Activated T-cell treated with anti-CD3 and anti-CD28 coated beads for 4 hours (primary cell): ENCODE measurements at regions not wholly inside any gene's neighbourhood (a gene's known extent, or its start where the extent isn't known, plus 50 kb on each side); places are given as distances from the start of the nearest gene placed in this dataset.

Experiments
- DNase-seq: peaks from one replicate; pipeline ENCODE4 v3.0.0-alpha.2; 2020

DNA sequence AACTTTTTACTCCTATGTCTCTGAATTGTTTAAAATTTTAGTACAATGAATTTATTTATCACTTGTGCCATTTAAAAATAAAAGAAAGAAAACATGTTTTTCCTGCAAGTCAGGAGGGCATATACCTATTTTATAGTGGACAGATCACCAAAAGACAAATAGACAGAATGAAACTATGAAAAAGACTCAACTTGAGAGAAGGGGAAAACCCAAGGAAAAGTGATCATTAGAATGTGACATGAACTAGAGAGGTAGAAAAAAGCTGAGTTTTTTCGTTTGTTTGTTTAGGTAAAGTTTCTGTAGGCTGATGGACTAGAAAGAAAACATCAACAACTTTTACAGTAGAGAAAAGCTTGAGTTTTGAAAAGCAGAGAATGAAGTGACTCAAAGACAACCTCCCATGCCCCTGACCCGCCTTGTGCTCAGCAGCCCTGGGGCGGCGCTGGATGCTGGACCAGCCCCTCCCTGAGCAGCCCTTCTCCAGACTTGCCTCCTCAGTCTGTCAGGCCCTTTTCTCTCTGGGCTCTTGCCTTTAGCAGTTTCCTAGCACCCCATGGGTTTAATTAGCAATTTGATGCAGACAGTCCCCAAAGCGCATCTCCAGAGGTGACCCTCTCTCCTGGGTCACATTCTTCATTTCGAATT is 95.1 kb upstream of the ARID2 start:
- no peak for DNase-seq

DNA sequence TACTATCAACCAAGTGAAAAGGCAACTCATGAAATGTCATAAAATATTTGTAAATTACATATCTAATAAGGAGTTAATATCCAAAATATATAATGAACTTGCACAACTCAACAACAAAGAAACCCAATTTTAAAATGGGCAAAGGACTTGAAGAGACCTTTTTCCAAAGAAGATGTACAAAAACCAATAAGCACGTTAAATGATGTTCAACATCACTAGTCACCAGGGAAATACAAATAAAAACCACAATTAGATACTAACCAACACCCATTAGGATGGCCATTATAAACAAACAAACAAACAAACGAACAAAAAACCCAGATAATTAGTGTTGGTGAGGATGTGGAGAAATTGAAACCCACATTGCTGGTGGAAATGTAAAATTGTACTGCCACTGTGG is 92.3 kb upstream of the ARID2 start:
- no peak for DNase-seq

DNA sequence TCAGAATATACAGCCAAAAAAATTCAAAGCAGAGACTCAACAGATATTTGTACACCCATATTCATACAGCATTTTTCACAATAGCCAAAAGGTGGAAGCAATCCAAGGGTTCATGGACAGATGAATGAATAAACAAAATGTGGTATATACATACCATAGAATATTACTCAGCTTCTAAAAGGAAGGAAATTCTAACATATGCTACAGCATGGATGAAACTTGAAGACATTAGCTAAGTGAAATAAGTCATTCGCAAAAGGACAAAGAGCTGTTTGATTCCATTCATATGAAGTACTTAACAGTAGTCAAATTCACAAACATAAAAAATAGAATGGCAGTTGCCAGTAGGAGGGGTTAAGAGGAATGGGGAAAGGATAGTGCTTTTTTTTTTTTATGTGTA is 91.8 kb upstream of the ARID2 start:
- DNase-seq = no peak

DNA sequence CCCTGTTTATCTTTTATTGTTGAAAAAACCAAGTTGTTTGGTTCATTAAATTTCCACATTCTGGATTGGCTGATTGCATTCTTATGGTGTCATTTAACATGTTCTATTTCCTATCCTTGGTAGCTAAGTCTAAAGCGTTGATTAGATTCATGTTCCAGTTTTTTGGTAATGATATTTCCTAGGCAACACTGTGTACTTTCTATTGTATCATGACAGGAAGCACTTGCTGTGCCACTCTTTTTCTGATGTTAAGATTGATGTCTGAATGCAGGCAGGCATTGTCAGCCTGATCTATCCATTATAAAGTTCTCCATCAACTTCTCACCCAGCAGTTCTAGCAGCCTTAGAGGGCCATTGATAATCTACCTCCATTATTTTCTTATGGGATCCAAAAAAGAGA is 91.1 kb upstream of the ARID2 start:
- no peak for DNase-seq

DNA sequence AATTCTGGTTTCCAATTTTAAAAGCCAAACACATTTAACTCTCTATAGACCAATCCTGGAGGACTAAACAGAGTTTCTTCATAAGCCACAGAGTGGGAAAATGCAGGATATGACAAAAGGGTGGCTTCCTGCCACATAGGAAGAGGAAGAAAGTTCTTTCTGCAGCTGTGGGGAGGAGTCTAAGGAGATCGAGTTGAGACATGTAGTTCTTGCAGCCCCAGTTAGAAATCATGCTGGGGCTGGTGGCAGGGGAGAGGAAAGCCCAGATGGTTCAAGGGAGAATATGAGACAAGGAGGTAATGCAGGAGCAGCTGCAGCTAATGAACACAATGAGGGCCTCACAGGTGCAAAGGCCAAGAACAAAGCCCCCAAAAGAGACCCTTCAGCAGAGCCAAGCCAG is 85.0 kb upstream of the ARID2 start:
- DNase-seq = no peak

DNA sequence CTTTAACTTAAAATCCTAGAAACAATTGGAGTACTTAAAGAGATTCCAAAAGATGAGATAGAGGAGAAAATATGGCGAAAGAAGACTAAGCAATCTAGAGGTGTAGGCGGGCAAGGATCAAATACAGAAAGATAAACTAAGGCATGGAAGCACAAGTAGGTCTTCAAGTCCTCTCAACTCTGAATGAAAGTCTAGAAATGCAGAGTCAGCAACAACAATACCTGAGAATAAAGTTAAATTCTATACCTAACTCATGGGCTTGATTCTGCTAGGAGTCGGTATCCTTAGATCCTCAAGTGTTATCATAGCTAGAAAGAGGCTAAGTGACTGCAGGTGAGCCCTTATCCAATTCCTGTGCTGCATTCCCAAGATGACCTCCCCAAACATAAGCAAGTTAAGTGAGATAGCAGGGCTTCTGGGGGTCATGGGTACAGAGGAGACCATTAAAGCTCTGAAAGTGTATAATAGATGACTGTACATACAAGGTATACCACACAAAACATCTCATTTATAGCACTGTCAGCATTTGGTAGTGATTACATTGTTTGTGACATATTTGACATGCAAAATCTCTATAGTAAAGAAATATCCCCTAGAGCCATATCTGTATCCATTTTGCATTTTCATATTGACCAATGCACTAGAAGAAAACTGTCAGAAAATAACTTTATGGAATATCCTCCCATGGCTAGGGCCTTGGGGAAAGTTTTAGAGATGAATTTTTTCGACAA is 82.5 kb upstream of the ARID2 start:
- no peak for DNase-seq

DNA sequence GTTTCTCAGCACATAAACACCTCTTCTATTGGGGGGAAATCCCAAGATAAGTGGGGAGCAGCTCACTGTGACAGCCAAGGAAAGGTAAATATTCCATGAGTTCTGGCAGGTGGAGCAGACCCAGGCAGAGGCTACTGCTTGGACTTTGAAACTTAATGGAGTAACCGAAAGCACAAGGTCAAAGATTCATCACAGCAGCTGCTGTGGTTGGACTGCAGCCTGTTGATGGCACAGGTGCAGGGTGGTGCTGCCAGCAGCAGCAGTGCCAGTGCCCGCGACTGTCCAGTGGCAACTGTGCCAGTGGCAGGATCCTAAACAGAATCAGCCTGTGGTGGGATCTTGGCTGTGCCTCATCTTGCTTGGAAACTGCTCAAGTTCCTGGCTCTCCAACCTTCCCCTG is 81.4 kb upstream of the ARID2 start:
- DNase-seq = no peak

DNA sequence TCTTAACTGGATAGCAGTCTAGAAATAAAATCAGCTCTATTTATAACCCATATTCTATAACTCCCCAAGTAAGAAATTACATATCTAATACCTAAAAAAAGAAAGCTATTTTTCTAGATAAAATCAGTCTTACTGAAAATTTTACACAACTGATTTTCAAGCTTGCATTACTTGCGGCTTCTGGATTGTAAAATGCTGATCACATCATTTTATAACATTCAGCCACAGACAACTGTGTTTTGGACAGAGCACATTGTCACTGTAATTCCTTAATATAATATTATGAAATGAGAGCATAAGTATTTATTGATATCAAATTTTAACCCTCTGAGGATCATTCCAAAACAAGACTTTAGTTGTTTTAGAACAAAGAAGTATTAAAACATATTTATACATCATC is 78.5 kb upstream of the ARID2 start:
- DNase-seq = no peak

DNA sequence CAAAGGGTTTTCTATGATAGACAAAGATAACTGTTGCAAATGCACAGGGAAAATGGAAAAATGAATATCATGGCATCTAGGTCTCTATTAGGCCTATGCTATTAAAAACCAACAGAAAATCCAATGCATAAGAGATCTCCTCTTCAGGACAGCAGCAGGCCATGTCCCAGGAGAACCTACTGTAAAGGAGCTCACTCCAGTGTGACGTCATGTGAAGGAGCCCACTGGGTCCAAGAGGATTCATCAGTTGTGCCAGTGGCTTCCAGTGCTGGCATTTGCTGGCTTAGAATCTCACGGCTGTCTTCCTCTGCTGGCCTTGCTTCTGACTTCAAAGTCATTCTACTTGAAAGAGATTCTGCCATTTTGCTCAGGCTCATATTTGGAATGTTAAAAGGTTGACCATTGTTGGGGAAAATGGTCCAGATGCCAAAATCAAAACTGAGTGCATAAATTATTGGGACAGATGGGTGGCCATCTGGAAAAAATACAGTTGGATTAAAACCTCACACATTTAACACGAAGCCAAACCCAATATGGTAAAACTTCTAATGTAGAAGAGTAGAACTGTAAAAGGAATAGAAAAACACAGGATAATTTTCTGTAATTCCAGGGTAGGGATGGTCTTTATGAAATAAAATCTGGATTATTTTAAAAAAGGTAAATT is 75.4 kb upstream of the ARID2 start:
- no peak for DNase-seq

DNA sequence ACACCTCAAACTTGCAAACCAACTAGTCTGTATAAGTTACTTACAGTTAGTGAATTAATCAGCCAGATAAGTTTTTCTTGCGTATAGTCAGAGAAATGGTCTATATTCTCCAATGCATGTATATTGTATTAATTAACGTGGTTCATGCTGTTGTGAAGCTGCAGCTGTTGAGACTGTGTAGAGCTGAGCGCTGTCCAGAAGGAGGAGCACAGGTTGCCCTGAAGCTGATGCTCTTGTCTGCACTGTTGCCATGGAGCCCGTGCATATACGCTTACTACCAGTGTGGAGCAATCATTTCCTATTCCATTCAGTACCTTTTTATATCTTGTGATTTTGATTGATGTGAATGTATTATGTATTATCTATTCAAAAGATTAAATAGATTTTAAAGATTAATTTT is 74.3 kb upstream of the ARID2 start:
- peak; percentile 27 for DNase-seq

DNA sequence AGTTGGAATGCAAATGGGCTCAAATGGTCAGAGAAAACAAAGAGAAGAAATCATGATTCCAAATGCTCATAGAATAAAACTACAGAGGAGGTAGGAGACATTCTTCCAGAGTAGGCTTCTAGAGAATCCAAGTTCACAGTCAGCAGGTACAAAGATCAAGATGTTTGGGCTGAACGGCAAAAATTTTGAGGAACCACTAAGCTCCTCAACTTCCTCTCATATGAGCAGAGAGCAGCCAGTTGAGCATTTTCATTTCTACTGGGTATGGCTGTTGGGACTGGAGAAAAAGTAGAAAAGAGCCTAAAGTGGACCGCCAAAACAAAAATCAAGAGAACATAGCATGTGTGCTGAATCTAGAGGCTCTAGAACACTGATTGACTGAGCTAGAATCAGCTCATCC is 73.8 kb upstream of the ARID2 start:
- DNase-seq = no peak

DNA sequence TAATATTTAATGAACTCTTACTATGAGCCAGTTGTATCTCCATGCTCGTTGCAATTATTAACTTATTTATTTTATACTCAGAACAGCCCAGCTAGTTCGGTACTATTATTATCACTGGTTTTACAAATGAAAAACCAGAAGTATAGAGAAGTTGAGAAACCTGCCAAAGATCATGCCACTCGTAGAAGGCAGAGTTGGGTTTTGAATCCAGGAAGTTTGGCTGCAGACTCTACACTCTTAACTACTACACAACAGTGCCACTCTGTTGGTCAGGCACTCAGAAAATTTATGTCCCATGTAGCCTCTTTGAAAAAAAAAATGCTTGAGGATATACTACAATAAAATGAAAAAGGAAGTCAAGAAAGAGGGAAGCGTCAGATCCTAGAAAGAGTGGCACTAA is 71.5 kb upstream of the ARID2 start:
- no peak for DNase-seq

DNA sequence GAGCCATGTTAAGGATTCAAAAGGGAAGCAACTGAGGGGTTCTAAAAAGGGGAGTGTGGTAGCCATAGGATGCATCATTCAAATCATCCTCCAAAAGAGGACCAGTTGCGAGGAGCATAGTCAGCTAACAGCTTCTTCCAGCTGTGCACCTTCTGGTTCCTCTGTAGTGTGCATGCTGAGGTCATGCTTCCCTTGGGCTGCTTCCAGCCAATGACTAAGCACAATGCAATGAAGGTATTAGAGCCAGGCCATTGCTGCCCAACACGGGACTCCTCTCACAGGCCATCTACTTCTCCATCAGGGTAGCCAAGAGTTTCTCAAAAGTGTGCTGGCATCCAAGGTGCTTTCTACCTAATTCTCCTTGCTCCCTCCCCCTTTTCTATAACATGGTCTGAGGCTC is 69.2 kb upstream of the ARID2 start:
- DNase-seq = no peak

DNA sequence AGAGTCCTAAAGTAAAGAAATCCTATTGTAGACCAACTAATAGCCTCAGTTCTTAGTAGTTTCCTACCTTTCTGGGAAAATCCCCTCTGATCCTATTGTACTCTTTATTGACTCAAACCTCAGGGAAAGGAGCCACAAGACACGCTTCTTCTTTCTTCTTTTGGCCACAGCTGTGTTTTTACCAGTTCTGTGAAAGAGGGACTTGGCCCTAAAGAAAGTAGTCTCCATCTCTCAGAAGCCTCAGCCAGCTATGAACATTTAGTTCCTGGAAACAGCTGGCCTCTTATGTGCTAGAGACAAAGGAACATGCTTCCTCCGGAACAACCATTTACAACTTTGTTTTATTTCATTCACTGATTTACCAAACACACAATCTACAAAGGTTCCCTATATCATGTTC is 66.1 kb upstream of the ARID2 start:
- no peak for DNase-seq

DNA sequence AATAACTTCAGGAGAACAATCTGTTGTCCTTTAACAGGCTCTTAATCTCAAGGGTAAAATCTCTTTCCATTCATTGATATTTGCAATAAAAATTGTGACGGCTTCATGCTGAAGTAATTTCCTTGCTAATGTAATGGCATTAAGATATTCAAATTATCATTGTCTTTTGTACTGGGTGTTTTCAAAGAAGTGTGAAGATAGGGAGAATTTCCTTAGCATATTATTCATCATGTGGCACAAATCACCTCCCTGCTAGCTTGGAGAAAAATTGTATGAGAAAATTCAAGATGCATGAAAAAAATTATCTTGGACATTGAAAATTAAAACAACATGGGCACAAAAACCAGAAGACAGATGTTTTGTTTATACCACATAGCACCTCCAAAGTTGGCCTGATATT is 63.6 kb upstream of the ARID2 start:
- DNase-seq = no peak

DNA sequence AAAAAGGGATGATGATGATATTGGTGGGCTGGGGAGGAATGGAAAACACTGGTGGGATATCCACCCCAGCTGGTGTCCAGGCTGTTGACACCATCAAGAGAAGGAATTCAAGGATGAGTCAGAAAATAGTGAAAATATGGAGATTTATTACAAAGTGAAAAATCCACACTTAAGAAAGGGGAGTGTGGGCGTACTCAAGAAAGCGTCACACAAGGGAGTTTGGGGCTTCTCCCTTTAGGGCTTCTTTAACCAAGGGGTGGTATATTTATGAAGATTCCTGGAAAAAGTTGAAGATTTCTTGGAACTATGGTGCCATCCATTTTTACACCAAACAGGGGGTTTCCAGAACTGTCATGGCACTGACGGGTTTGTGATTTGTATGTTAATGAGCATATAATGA is 63.1 kb upstream of the ARID2 start:
- no peak for DNase-seq

DNA sequence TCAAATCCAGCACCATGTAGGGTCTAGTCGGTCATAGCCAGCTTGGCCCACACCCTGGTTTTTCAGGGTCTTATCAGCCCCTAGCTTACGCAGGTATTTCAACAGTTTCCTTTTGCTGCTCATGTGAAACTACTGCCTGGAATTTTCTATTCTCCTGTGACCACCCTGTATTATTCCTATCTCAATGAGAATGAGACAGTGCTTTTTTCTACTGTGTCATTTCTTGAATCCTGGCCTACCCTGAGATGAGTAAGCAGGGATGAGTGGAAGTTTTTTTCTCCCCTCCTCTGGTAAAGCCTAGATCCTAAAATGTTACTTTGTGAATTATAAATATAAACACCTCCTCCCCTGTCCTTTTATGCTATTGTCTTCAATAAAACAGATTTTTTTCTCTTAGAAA is 62.7 kb upstream of the ARID2 start:
- no peak for DNase-seq

DNA sequence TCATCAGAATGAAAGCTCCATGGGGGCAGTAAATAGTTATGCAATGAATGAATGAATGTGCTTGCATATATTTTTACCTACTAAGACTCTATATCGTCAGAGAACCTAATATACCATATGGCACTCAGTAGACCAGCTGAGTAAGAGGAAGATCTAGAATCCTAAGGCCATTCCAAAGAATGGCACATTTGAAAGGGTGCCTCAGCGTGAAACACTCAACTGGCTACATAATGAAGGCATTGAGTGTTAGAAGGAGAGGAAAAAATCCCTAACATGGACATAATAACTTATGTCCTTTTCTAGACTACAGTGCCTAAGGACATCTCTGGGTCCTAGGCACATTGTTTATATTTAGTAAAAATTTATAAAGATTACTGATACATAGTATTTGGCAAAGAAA is 61.7 kb upstream of the ARID2 start:
- DNase-seq = no peak

DNA sequence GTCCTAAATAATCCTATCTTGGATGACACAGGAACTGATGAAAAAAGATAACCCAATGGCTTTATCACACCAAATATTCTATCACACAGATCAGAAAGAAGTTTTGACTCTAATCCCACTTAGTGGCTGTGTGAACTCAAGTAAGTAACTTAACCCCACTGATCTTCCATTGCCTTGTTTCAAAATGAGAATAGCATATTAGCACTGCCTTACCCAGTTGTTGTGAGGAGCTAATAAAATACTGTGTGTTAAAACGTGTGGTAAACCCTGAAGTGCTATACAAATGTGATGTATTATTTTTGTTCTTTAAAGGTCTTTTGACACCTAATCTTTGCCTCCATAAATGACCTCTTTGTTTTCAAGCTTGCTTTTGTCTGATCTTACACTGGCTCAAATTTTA is 60.9 kb upstream of the ARID2 start:
- no peak for DNase-seq

DNA sequence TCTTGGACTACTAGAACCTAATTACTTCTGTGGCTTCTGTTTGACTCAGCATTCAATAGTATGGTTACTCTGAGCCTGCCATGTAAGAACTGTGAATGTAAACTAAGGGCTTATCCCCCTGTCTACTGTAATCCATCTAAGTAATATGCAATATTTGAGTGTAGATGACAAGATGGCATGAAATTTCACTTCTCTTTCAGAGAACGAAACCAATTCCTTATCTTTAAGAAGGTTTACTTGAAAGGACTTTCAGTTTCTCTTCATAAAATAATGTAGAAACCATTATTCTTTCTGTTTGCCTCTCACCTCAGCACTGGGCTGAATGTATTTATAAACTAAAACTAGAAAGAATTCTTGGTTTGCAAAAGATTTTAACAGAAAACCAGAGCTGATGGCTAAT is 60.4 kb upstream of the ARID2 start:
- DNase-seq = no peak

DNA sequence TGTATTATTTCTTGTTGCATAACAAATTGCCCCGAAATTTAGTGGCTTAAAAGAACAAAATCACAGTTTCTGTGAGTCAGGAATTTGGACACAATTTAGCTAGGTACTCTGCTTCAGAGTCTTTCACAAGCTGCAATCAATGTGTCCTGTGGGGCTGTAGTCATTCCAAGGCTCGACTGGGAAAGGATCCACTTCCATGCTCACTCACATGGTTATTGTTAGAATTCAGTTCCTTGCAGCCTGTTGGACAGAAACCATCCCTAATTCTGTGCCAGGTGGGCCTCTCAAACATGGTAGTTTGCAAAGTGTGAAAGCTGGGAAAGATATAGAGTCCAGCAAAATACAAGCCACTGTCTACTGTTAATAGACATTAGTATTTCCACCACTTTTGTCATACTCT is 59.7 kb upstream of the ARID2 start:
- DNase-seq = no peak

DNA sequence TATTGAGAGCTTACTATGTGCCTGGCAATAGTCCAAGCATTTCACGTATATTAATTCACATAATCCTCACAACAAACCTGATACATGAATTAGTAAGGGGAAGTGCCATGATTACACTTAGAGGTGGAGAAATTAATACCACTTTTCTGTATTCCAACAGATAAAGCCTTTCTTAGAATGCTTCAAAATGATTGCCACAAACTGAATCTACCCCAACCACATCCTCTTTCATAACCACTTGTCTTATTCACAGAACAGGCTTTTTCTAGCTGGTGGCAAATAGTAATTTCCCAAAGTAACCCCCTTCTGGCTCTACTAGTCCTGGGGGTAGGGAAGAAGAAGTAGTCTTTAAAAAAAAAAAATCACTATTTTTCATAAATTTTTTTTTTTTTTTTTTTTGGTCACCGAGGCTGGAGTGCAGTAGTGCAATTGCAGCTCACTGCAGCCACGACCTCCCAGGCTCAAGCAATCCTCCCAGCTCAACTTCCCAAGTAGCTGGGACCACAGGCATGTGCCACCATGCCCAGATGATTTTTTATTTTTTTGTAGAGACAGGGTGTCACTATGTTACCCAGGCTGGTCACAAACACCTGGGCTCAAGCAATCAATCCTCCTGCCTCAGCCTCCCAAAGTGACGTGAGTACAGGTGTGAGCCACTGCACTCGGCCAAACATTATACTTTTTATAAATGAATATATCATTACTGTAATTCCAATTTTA is 59.0 kb upstream of the ARID2 start:
- DNase-seq = no peak

DNA sequence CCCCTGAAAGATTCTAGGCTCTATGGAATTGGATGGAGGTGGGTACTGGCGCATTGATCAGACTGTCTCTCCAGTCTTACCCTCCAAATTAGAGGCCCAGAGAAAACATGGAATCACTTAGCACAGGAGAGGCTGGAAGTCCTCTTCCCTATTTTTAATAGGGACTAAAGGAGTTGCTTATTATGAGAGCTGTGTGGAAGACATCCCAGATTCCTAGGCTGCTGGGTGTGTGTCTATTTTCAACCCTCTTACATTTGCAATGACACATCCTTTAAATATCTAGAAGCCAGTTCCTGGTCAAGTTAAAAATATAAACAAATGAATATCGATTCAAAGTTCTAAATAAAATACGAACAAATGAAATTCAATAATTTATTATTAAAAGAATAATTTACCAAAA is 58.3 kb upstream of the ARID2 start:
- no peak for DNase-seq
